ENCODE measurements at regions not wholly inside any gene's neighbourhood (a gene's known extent, or its start where the extent isn't known, plus 50 kb on each side); places are given as distances from the start of the nearest gene placed in this dataset.
"Not testable (repeated sequence)": the region's sequence is repeated elsewhere in the genome, so short reads cannot be mapped to it uniquely, and the experiment has no call there.

DNA sequence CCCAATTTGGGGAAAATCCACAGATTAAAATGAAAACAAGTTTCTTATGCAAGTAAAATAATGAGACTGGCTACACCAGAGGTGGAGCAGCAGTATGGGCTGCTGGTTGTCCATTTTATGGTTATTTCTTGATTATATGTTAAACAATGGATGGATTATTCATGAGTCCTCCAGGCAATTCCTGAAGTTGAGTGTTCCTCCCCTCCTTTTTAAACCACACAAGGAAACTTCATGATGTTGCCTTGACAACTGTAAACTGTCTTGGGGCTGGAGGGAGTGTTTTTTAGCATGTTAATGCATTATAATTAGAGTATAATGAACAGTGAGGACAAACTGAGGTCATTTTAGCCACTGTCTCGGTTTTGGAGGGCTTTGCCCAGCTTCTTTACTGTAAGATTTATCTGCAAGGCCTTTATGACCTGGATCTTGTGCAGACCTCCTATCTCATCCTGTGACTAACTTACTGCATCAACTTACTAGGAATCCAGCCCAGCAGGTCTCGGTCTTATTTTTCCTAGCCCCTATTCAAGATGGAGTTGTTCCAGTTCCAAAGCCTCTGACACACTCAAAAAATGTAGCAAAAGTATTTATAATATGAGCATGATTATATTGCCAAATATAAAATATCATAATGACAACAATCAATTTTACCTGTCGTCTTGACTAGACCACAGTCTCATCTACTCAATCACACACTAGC, 534.0 kb downstream of the TMEM121 start:
- no peak for DNase-seq (ENCODE audit: low spot score)

- DNase-seq (ENCODE audit: low spot score), result not testable (repeated sequence)
Measured at GRCh38 chr14:106061877-106062500, 535.6 kb downstream of the TMEM121 start.

GRCh38 chr14:106062502-106063272, 536.3 kb downstream of the TMEM121 start:
- no peak for DNase-seq (ENCODE audit: low spot score)

- no peak for DNase-seq (ENCODE audit: low spot score)
Measured at GRCh38 chr14:106067935-106068334, 541.6 kb downstream of the TMEM121 start.

- DNase-seq (ENCODE audit: low spot score), result no peak
Measured at GRCh38 chr14:106069804-106070625, 543.6 kb downstream of the TMEM121 start.

DNA sequence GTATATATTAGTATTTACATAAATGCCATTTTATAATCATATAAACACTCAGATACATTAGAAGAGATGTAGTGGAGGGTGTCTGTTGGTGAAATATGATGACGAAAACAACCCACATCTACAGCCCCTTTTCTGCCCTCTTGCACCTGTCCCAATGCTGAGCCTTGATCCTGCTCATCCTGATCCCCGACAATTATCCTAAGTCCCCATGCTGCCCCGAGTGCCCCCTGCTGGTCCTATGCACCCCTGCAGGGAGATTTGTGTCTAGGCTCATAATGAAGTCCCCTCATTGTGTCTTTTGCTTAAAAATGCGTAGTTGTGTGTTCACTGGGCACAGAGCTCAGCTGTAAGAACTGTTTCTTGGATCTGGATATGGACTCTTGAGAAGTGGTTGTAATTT, 554.5 kb downstream of the TMEM121 start:
- DNase-seq (ENCODE audit: low spot score), result no peak

DNA sequence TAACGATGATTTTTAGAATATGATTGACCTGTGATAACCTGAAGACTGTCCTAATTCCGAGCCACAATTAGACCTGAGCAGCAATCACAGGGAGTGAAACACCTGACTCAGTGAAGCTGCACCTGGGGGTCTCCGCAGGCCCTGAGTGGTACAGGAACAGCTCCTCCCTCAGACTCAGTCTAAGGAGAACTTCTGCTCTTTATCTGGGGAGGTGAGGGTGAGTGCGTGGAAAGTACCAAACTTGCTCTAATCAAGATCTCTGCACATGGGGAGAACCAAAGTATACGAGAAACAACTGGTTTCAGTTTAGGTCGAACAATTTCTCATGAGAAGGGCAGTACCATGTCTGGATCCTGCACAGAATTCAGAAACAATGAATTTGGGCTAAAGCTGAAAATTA, 555.3 kb downstream of the TMEM121 start:
- not testable (repeated sequence) for DNase-seq (ENCODE audit: low spot score)

- DNase-seq (ENCODE audit: low spot score), result no peak
Measured at GRCh38 chr14:106083082-106083481, 556.7 kb downstream of the TMEM121 start.

DNA sequence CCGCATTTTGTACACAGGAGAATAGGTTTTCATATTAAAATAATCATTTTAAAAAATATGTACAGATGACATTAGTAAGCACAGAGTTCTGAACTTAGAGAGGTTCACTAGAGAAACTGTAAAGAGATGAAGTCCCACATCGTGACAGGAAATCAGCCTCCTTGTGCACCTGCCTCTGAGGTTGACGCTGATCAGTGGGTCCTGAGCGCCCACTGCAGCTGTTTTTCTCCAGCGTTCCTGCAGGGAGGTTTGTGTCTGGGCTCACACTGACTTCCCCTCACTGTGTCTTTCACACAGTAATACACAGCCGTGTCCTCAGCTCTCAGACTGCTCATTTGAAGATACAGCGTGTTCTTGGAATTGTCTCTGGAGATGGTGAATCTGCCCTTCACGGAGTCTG, 561.5 kb downstream of the TMEM121 start:
- no peak for DNase-seq (ENCODE audit: low spot score)

DNA sequence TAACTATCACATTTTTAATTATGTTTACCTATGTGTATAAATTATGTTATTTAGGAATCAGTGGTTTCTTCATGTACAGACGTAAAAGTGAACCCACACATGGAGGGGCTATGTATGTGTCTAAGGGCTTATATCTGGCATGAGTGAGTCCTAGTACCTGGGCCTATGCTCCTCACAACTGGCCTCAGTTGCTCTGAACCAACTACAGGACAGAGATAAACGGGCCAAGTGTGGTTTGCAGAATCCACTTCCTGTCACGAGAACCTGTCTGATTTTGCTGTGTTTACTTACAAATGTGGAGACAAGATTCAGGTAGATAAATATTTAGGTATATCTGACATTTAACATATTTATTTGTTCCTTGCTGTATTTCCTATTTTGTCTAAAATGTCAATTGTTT, 562.5 kb downstream of the TMEM121 start:
- DNase-seq (ENCODE audit: low spot score), result not testable (repeated sequence)

DNA sequence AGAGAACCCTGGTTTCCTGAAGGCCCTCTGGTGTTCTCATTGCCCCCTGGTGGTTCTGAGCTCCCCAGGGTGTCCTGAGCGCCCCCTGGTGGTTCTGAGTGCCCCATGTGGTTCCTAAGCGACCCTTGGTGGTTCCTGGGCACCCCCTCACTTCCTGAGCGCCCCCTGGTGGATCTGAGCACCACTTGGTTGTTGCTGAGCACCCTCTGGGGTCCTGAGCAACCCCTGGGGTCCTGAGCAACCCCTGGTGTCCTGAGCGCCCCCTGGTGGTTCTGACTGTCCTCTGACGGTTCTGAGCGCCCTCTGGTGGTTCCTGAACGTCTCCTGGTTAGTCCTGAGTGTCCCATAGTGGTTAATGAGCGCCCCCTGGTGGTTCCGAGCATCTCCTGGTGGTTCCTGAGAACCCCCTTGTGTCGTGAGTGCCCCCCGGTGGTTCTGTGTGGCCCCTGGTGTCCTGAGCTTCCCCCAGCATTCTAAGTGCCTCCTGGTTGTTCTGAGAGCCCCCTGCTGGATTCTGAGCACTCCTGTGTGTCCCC, 568.3 kb downstream of the TMEM121 start:
- no peak for DNase-seq (ENCODE audit: low spot score)

GRCh38 chr14:106107703-106108102, 581.3 kb downstream of the TMEM121 start:
- DNase-seq (ENCODE audit: low spot score), result no peak

DNA sequence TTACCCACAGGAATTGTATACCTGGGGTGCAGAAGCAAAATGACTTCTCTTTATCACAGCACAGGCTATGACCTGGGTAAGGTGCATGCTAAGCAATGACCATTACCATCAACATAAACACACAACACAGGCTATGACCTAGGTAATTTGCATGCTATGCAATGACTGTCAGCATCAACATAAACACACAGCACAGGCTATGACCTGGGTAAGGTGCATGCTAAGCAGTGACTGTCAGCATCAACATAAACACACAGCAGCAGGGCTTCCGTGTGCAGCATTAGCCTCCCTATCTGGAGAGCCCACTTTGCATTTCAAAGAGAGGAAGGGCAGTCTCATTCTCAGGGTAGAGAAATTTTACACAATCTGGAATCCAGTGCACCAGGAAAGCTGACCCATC, 583.0 kb downstream of the TMEM121 start:
- DNase-seq (ENCODE audit: low spot score), result no peak

DNA sequence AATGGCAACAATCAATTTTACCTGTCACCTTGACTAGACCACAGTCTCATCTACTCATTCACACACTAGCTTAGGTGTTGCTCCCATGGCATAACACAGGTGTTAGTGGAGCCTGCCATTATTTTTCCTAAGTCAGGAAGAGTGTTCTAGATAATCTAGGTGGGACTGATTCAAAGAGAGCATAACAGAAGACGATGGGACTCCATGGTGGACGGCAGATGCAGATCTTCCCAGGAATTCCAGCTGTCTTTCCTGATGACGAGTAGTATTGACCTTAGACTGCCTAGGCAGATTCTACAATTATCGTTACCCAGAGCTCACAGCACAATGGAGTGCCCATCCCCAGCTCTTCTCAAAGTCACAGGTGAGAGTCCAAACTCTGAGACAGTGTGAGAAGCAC, 589.0 kb downstream of the TMEM121 start:
- DNase-seq (ENCODE audit: low spot score), result no peak

GRCh38 chr14:106116339-106116930, 590.1 kb downstream of the TMEM121 start:
- not testable (repeated sequence) for DNase-seq (ENCODE audit: low spot score)

GRCh38 chr14:106120101-106120500, 593.7 kb downstream of the TMEM121 start:
- DNase-seq (ENCODE audit: low spot score), result no peak

DNA sequence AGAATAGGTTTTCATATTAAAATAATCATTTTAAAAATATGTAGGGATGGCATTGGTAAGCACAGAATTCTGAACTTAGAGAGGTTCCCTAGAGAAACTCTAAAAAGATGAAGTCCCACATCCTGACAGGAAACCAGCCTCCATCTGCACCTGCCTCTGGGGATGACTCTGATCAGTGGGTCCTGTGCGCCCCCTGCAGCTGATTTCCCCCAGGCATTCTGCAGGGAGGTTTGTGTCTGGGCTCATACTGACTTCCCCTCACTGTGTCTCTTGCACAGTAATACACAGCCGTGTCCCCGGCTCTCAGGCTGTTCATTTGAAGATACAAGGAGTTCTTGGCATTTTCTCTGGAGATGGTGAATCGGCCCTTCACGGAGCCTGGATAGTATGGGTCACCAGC, 602.9 kb downstream of the TMEM121 start:
- no peak for DNase-seq (ENCODE audit: low spot score)

GRCh38 chr14:106129904-106130661, 603.7 kb downstream of the TMEM121 start:
- not testable (repeated sequence) for DNase-seq (ENCODE audit: low spot score)

DNA sequence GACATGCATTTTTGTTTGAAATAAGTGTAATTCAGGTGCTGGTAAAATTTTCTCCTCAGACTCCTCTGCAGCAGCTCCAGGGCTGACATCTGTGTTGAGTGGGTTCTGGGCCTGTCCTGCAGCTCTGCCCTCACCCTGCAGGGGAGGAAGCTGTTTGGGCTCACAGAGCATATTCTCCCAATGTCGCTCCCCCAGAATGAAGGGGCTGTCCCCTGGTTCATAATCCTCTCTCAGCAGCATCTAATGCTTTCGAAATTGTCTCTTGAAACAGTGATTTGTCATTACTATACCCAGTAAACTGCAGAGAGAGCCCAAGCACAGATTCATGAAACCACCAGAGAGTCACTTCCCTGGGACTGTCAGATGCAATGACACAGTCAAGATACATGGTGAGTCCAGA, 606.7 kb downstream of the TMEM121 start:
- DNase-seq (ENCODE audit: low spot score), result not testable (repeated sequence)

GRCh38 chr14:106134886-106135285, 608.5 kb downstream of the TMEM121 start:
- no peak for DNase-seq (ENCODE audit: low spot score)

All from Ammon's horn (tissue), 1 donor.